Lower lobe of right lung (tissue), 2 donors: ENCODE measurements at regions not wholly inside any gene's neighbourhood (a gene's known extent, or its start where the extent isn't known, plus 50 kb on each side); places are given as distances from the start of the nearest gene placed in this dataset.

Experiments used
- ATAC-seq, 2 donors: fragments of 200-7000 bp; cut with Tn5 transposase; one replicate each; pipeline ENCODE4 v1.9.1; 2020 to 2022; ENCODE audit warnings: mild to moderate bottlenecking in 2 of 2, moderate library complexity in 2 of 2
- DNase-seq: peaks from one replicate; pipeline ENCODE4 v3.0.0-alpha.2; 2020
- H3K27ac ChIP-seq: fragments of 200-600 bp; one replicate; pipeline ENCODE4 v1.8.0; 2022
- H3K27me3 ChIP-seq: fragments of 200-600 bp; one replicate; pipeline ENCODE4 v1.8.0; 2022; ENCODE audit warnings: low read depth
- H3K36me3 ChIP-seq: fragments of 200-600 bp; one replicate; pipeline ENCODE4 v1.8.0; 2022; ENCODE audit warnings: mild to moderate bottlenecking
- H3K4me1 ChIP-seq: fragments of 200-600 bp; one replicate; pipeline ENCODE4 v1.8.0; 2022
- H3K4me3 ChIP-seq: fragments of 200-600 bp; one replicate; pipeline ENCODE4 v1.8.0; 2022; ENCODE audit warnings: mild to moderate bottlenecking
- H3K9me3 ChIP-seq: fragments of 200-600 bp; one replicate; pipeline ENCODE4 v1.8.0; 2022
- intact Hi-C: fragments of 100-400 bp; cut with DNase I; formaldehyde crosslinking; loops from one replicate; pipeline ENCODE4 v1.11.0; 2022
- TF ChIP-seq, protein P1 (sequence below): fragments of 200-600 bp; IDR thresholded peaks from one replicate; pipeline ENCODE4 v1.8.0; 2022; ENCODE audit warnings: antibody characterized with exemption, mild to moderate bottlenecking
- donor health status: DM: no; HTN: yes; CAD: no; lungs with severe emphysema.

DNA sequence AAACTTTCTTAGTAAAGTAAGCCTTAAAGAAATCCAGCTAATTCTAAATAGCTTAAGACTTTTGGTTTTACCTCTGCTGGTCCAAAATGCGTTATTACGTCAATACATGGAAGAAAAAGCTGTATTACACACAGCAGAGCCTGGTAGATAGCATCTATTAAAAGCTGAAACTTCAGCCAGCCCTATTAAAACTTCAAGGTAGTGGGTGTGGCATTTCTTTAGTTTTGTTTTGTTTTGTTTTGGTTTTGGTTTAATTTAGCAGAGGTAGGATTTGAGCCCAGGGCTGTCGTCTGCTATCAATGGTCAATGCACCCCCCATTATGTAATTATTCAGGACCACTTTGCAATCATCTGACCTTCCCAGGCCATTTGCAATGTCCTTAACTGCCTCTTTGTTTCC is 318.4 kb upstream of the MAF start:
- no peaks in the 10 kb centered on the region for H3K9me3 ChIP-seq
- no peak overlapping the region for H3K27ac ChIP-seq
- TF ChIP-seq, protein P1, sequence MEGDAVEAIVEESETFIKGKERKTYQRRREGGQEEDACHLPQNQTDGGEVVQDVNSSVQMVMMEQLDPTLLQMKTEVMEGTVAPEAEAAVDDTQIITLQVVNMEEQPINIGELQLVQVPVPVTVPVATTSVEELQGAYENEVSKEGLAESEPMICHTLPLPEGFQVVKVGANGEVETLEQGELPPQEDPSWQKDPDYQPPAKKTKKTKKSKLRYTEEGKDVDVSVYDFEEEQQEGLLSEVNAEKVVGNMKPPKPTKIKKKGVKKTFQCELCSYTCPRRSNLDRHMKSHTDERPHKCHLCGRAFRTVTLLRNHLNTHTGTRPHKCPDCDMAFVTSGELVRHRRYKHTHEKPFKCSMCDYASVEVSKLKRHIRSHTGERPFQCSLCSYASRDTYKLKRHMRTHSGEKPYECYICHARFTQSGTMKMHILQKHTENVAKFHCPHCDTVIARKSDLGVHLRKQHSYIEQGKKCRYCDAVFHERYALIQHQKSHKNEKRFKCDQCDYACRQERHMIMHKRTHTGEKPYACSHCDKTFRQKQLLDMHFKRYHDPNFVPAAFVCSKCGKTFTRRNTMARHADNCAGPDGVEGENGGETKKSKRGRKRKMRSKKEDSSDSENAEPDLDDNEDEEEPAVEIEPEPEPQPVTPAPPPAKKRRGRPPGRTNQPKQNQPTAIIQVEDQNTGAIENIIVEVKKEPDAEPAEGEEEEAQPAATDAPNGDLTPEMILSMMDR = no peak
- H3K4me3 ChIP-seq = no peak overlapping the region
- H3K27me3 ChIP-seq = no peaks in the 10 kb centered on the region
- intact Hi-C loops = loop anchor here (10.0 kb wide), 1 partner anchor 416 kb away; no protein-coding TSS in a partner anchor
- H3K4me1 ChIP-seq = no peaks in the 10 kb centered on the region
- ATAC-seq (no peak), DNase-seq (no peak)
- no peaks in the 10 kb centered on the region for H3K36me3 ChIP-seq

DNA sequence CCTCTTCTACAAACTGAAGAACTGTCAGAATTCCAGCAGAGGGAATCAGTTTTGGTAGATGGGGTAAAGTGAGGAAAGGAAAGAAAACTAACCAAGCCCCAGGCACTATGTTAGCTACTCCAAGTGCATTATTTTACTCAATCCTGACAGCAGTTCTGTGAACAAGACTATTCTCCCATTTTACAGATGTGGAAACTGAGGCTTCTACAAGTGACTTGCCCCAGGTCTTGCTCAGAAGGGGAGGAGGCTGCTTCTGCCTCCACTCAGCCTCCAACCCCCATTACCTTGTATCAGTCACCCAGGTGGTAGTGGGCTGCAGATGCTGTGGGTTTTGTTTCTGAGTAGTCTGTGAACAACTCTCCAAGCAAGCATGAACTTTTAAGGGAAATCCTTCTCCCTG is 315.2 kb upstream of the MAF start:
- ATAC-seq (no peak), DNase-seq (no peak)
- no peak overlapping the region for H3K4me3 ChIP-seq
- TF ChIP-seq, protein P1 = no peak
- no peaks in the 10 kb centered on the region for H3K9me3 ChIP-seq
- no peaks in the 10 kb centered on the region for H3K27me3 ChIP-seq
- intact Hi-C loops = loop anchor here (10.0 kb wide), 1 partner anchor 419 kb away; no protein-coding TSS in a partner anchor
- no peaks in the 10 kb centered on the region for H3K36me3 ChIP-seq
- no peaks in the 10 kb centered on the region for H3K4me1 ChIP-seq
- H3K27ac ChIP-seq = no peak overlapping the region

DNA sequence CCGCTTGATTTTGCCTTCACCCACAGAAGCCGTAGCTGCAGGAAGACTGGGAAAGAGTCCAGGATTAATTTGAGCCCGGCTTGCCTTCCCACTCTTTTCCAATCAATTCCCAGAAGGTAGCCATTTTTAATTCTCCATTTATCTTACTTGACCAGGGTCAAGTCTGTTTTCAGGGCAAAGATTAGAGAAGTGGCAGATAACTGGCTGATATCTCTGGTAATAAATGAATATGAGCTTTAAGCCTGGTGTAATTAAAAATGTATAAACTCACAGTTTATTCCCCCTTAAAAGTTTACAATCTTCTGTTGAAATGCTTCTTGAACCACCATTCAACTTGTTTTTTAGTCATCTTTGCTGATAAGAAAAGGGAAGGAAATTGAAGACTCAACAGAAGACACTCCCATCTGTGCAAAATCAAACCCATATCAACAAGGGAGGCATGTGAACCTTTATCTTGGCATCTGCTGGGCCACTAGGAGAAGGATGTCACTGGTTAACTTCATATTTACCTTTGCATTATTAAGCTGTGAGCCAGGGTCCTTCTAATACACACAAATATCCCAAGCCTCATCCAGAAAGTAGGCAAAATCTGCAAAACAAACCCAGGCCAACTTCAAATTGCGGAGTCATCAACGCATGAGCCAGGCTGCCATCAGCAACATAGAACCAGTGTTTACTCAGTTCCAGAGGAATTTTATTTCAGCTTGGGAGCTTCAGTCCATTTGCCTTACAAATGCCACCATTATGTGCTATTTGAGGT is 314.6 kb upstream of the MAF start:
- ATAC-seq (no peak), DNase-seq (no peak)
- no peaks in the 10 kb centered on the region for H3K4me1 ChIP-seq
- no peaks in the 10 kb centered on the region for H3K27me3 ChIP-seq
- H3K9me3 ChIP-seq = no peaks in the 10 kb centered on the region
- H3K27ac ChIP-seq = no peak overlapping the region
- TF ChIP-seq, protein P1 = no peak
- H3K4me3 ChIP-seq = no peak overlapping the region
- intact Hi-C loops = loop anchor here (10.0 kb wide), 1 partner anchor 420 kb away; no protein-coding TSS in a partner anchor
- no peaks in the 10 kb centered on the region for H3K36me3 ChIP-seq

DNA sequence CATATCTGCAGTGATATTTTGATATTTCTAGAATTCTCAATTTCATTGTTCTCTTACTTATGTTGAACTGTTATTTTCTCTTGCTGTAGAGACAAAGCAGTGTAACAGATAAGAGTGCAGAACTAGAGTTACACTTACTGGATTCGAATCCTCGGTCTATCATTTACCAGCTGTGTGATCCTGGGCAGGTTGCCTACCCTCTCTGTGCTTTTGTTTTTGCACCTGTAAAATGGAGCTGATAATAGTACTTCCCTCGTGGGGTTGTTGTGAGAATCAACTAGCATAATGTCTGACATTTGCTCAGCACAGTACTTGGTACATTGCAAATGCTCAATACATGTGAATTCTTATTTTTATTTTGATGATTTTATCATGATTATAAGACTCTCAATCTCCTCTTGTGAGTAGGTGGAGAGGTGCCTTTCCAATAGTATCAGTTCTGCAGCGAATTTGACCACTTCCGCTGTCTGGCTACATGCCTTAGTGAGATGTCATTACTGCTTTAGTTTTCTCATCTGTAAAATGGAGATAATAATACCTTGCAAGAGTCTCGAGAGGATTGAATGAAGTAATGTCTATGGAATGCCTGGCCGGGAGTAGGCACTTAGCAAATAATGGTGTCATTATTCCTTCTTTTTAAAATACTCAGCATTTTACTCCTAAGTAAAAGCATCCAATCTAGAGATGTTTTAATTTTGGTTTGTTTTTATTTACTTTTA is 312.2 kb upstream of the MAF start:
- TF ChIP-seq, protein P1 = no peak
- no peaks in the 10 kb centered on the region for H3K4me1 ChIP-seq
- no peak for DNase-seq
- no peaks in the 10 kb centered on the region for H3K9me3 ChIP-seq
- H3K36me3 ChIP-seq = no peaks in the 10 kb centered on the region
- no peaks in the 10 kb centered on the region for H3K27me3 ChIP-seq
- intact Hi-C loops = loop anchor here (10.0 kb wide), 1 partner anchor 422 kb away; no protein-coding TSS in a partner anchor
- no peak overlapping the region for H3K27ac ChIP-seq
- no peak for ATAC-seq
- H3K4me3 ChIP-seq = no peak overlapping the region

DNA sequence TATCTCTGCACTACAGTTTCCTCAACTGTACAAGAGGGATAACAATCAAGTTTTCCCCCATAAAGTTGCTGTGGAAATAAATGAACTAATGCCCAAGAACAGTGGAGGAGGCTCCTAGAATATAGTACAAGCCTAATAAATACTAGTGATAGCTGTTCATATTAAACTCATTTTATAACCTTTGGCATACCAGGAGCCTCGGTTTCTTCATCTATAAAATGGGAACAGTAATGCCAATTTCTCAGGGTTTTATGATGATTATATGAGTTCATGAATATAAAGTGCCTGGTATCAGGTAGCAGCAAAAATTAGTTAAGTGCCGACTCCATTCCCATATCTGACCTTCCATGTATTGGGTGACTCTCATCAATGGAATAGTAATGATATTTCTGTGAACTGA is 311.1 kb upstream of the MAF start:
- ATAC-seq = no peak
- no peaks in the 10 kb centered on the region for H3K36me3 ChIP-seq
- H3K27me3 ChIP-seq = no peaks in the 10 kb centered on the region
- TF ChIP-seq, protein P1 = no peak
- no peak overlapping the region for H3K27ac ChIP-seq
- no peaks in the 10 kb centered on the region for H3K4me1 ChIP-seq
- no peaks in the 10 kb centered on the region for H3K9me3 ChIP-seq
- no peak for DNase-seq
- intact Hi-C loops = loop anchor here (10.0 kb wide), 1 partner anchor 423 kb away; no protein-coding TSS in a partner anchor
- H3K4me3 ChIP-seq = no peak overlapping the region
